ENCODE measurements at regions not wholly inside any gene's neighbourhood (a gene's known extent, or its start where the extent isn't known, plus 50 kb on each side); places are given as distances from the start of the nearest gene placed in this dataset.

- TF ChIP-seq, protein P1, sequence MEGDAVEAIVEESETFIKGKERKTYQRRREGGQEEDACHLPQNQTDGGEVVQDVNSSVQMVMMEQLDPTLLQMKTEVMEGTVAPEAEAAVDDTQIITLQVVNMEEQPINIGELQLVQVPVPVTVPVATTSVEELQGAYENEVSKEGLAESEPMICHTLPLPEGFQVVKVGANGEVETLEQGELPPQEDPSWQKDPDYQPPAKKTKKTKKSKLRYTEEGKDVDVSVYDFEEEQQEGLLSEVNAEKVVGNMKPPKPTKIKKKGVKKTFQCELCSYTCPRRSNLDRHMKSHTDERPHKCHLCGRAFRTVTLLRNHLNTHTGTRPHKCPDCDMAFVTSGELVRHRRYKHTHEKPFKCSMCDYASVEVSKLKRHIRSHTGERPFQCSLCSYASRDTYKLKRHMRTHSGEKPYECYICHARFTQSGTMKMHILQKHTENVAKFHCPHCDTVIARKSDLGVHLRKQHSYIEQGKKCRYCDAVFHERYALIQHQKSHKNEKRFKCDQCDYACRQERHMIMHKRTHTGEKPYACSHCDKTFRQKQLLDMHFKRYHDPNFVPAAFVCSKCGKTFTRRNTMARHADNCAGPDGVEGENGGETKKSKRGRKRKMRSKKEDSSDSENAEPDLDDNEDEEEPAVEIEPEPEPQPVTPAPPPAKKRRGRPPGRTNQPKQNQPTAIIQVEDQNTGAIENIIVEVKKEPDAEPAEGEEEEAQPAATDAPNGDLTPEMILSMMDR (IDR thresholded peaks at IDR 0.05; ENCODE audit: low read depth, low read length) = no peak
- no peak for DNase-seq (ENCODE audit: extremely low read depth, low read depth)
These were observed 820.6 kb downstream of the PCDH17 start for GRCh38 chr13:58452123-58452623.

GRCh38 chr13:58455094-58455493 is 823.5 kb downstream of the PCDH17 start:
- TF ChIP-seq, protein P1 (IDR thresholded peaks at IDR 0.05; ENCODE audit: low read depth, low read length) = no peak
- DNase-seq (ENCODE audit: extremely low read depth, low read depth) = no peak

DNA sequence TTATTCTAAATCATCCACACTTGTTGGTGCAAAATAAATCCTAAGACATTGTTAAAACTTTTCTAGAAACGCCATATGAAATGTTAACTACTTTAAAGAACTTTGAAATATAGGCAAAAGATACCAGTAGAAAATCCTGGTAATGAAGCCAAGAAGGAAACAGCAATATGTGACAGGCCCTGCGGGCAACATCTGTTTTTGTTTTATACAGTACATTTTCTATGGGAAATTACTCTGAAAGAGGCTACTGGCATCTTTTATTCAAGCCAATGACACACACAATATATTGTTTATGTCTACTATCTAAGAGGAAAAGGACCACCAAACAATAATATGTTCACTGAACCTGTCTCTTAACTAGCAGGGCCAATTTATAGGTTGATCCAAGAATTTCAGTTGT is 829.7 kb downstream of the PCDH17 start:
- DNase-seq (ENCODE audit: extremely low read depth, low read depth) = no peak
- TF ChIP-seq, protein P1 (IDR thresholded peaks at IDR 0.05; ENCODE audit: low read depth, low read length) = no peak

DNA sequence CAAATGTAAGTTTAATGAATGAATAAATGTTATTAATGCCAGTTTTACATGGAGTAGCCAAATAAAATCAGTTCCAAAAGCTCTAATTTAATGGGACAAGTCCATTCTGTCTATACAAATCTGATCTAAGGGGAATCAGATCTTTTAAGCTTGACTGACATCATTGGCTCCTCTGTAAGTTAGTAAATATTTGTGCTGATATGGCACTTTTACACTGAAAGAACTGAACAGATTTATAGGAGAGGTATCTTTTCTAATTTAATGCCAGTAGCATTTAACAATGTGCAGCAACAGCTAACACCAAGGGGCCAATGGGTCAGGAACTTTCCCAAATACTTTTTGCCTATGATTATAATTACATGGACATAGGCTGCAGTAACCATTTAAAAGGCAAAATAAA is 832.3 kb downstream of the PCDH17 start:
- DNase-seq (ENCODE audit: extremely low read depth, low read depth) = no peak
- TF ChIP-seq, protein P1 (IDR thresholded peaks at IDR 0.05; ENCODE audit: low read depth, low read length) = no peak

DNA sequence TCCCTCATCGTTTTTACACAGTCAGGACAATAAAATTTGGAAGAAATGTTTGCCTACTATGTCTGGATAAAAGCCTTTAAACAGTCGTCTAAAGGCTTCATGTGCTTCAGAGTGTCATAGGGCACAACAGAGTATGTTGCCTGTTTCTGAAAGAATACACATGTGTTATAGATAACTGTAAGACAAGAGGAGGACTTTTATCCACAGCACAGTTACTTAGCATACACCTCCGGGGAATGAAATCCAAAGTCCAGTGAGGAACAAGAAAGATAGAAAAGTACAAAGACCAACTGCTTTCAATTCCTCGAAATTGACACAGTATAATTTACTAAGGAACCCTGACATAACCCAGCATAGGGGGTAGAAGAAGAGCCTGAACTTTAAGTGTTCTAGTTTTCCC is 835.6 kb downstream of the PCDH17 start:
- no peak for DNase-seq (ENCODE audit: extremely low read depth, low read depth)
- TF ChIP-seq, protein P1 (IDR thresholded peaks at IDR 0.05; ENCODE audit: low read depth, low read length) = no peak

GRCh38 chr13:58472483-58472882 is 840.9 kb downstream of the PCDH17 start:
- TF ChIP-seq, protein P1 (IDR thresholded peaks at IDR 0.05; ENCODE audit: low read depth, low read length) = no peak
- no peak for DNase-seq (ENCODE audit: extremely low read depth, low read depth)

- TF ChIP-seq, protein P1 (IDR thresholded peaks at IDR 0.05; ENCODE audit: low read depth, low read length) = no peak
- no peak for DNase-seq (ENCODE audit: extremely low read depth, low read depth)
These were observed 843.0 kb downstream of the PCDH17 start for GRCh38 chr13:58474581-58474980.

All from AG09319 (cell line).